ENCODE measurements at regions not wholly inside any gene's neighbourhood (a gene's known extent, or its start where the extent isn't known, plus 50 kb on each side); places are given as distances from the start of the nearest gene placed in this dataset.

GRCh38 chr13:72341904-72342303 is 385.5 kb downstream of the MZT1 start:
- DNase-seq (ENCODE audit: low spot score), result no peak

DNA sequence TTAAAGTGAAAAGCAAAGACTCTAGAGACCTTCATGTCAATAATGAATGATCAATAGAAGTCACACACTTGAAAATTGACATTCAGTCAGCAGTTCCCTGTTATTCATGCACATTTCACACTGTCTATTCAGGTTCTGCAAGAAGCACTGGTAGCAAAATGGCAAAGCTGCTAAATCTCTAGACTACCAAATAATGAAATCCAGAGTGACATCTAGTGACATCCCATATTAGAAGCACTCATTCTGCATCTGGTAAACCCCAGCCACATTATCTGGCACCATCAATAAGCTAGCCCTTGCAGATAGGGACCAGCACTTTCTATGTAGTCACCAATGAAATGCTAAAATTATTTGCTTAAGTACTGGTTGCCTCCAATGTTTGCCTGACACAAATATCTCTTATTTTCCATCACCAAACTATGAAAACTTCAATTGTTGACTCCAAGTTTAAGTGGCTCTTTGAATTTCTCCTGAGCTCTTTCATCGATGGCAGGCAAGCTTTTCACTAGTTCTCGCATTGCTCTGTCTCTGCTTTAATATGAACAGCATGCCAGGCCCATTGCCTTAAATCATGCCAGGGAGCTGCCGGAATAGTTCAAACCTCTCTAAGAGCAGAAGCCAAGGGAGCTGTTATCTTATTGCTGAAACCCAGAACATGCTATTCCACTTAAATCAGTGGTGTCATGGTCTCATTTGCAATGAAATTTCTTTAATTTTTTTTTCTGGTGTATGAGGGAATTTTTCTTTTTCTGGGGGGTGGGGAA is 409.9 kb downstream of the MZT1 start:
- DNase-seq (ENCODE audit: low spot score), result no peak

GRCh38 chr13:72316716-72317115 is 410.7 kb downstream of the MZT1 start:
- no peak for DNase-seq (ENCODE audit: low spot score)

DNA sequence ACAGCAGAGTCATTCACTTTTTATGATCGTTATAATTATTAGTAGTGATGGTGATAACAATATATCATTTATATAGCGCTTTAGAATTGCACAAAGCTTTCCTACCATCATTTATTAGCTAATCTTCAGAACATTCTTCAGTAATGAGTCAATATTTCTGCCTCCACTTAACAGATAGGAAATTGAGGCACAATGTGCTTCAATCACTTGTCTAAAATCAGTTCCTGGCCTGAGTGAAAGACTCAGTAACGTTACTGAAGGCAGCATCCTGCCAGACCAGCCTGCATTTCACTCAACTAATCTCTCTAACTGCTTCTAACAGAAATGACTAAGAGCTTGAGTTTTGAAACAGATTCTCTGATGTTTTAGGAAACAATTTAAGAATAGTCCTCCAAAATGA is 412.1 kb downstream of the MZT1 start:
- DNase-seq (ENCODE audit: low spot score), result no peak

DNA sequence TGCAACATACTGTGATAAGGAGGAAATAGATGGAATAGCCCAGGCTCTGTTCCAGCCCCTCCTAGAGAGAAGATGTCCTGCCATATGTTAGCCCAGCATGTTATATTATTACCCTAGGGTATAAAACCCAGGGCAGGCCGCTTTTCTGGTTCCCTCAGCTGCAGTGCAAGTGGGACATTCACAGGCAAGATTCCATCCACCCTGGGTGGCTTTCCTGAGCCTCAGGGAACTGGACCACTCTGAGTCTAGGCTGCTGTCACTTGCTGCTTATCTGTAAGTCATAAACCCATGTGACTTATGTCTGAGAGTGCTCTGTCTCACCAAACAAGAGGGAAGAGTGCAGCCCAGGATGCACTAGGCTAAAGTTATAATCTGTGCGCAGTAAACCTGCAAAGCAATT is 413.2 kb downstream of the MZT1 start:
- DNase-seq (ENCODE audit: low spot score), result no peak

GRCh38 chr13:72313546-72313945 is 413.9 kb downstream of the MZT1 start:
- no peak for DNase-seq (ENCODE audit: low spot score)

DNA sequence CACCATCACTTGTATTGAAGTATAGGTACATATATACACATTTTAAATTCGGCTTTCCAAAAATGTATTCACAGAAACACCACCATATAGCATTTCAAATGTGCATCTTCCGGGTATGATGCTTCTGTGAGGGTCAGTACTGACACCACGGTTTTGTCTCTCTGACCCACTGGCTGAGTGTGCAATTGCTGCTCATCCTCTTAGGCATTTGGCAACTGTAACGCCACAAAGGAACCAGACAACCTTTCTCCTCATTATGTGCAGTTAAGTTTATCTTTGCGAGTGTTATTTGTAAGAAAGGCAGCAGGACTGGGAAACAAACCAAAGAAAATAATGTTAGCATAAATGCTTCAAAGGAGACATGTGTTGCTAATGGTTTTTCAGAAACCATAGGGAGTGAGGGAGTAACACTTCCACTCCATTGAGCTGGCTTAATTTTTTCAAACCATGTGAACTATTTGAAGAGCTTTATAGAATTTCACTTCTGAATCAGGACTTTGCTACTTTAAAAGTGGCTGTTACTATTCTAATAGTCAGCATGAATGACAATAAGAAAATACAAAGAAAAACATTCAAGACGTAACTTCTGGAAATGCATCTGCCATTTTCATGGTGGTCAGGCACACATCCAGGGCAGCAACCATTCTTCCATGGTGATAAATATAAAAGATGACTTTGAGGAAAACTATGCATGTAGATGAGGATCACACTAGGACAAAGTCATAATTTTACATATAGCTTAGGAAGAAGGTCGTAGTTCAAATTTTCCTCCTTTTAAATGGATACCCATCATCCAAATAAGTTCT is 423.3 kb downstream of the MZT1 start:
- no peak for DNase-seq (ENCODE audit: low spot score)

DNA sequence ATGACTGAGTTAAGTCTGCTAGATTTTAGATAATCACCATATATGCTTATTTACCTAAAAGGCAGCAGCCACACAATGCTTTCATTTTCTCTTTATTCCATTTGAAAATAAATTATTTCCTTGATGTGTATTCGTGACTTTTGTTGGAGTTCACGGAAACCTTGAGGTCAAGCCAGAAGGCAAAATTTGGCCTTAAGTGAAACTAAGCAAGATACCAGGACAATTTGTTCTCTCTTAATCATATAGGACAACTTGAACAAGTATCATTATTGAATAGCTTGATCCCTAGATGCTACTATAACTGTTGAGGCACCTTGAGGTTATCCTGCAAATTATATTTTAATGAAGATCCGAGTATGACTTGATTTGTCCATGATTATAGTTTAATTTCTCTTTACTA is 429.2 kb upstream of the DACH1 start:
- no peak for DNase-seq (ENCODE audit: low spot score)

- DNase-seq (ENCODE audit: low spot score), result no peak
These were observed 428.1 kb upstream of the DACH1 start for GRCh38 chr13:72295153-72295552.

- DNase-seq (ENCODE audit: low spot score), result no peak
These were observed 426.2 kb upstream of the DACH1 start for GRCh38 chr13:72293206-72293605.

- DNase-seq (ENCODE audit: low spot score), result no peak
These were observed 424.1 kb upstream of the DACH1 start for GRCh38 chr13:72290962-72291681.

GRCh38 chr13:72286421-72286820 is 419.4 kb upstream of the DACH1 start:
- DNase-seq (ENCODE audit: low spot score), result no peak

- no peak for DNase-seq (ENCODE audit: low spot score)
These were observed 417.8 kb upstream of the DACH1 start for GRCh38 chr13:72284791-72285190.

DNA sequence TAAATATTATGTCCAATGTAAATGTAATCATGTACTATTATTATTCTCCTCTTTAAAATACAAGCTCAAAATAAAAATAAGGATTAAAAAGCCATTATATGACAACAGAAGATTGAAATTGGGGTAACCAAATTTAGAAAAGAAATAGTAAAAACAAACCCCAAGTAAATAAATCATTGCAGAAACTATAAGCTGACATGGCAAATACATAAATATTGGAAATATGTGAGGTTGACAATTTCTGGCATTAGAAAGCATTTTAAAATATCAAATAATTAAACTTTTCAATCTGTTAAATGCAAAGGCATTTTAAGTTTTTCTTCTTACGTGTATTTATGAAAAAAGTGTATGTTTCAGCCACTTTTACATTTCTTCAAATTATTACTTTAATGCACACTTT is 394.7 kb upstream of the DACH1 start:
- no peak for DNase-seq (ENCODE audit: low spot score)

DNA sequence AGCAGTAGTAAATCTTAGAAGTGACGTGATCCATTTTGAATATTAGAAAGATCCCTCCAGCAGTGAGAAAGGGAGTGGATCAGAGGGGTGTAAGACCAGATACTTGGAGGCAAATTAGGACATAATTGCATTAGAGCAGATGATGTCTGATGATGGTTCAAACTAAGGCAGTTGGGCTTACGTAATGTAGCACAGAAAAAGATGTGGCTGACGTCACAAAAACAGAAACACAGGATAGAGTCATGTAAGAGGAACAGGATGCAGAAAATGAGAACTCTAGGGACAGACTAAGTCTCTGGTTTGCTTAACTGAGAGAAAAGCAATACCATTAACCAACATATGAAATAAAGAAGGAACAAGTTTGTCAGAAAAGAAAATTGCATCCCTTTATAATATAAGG is 392.5 kb upstream of the DACH1 start:
- no peak for DNase-seq (ENCODE audit: low spot score)

DNA sequence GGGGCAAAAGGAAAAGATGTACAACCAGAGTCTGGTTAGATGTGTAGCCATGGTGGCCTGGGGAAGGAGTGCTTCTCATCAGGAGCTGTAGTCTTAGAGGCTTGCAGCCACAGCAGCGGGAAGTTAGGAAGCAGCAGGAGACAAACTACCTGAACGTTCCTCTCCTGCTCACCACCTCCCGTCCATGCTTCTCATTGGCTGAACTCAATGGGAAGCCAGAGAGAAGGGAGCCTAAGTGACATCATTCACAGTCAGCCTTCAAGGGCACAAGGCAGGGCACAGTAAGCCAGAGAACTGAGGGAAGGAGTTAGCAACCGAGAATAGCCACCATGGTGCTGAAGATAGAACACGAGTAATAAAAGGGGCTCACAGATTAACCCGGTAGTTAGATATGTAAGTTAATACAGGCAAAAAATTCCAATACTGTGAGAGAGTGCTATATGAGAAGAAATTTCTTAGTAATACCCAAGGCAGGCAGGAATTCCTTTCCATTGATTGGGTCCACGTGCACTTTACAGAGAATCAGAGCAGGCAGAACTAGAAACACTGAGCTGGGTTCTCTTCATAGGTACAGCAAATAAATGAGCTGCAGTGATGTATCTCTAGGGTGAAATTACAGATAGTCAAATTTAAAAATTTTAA is 391.5 kb upstream of the DACH1 start:
- no peak for DNase-seq (ENCODE audit: low spot score)

DNA sequence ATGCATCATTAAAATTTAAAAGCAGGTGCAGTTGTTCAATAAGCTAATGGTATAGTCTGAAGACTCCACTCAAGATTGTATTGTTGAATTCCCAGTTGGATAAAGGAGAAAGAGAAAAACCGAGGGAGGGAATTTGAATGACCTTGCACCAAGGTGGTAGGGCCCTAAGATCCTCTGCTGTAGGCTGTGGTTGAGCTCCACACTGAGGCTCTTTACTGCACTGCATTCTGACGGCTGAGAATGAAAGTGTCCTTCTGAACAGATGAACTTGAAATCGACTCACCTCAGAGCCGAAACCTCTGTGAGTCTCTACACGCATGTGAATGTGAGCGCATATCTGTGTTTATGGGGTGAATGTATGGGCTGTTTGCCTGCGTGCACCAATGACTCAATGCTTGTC is 388.9 kb upstream of the DACH1 start:
- DNase-seq (ENCODE audit: low spot score), result no peak

GRCh38 chr13:72253754-72254153 is 386.8 kb upstream of the DACH1 start:
- DNase-seq (ENCODE audit: low spot score), result no peak

GRCh38 chr13:72246396-72246795 is 379.4 kb upstream of the DACH1 start:
- no peak for DNase-seq (ENCODE audit: low spot score)

DNA sequence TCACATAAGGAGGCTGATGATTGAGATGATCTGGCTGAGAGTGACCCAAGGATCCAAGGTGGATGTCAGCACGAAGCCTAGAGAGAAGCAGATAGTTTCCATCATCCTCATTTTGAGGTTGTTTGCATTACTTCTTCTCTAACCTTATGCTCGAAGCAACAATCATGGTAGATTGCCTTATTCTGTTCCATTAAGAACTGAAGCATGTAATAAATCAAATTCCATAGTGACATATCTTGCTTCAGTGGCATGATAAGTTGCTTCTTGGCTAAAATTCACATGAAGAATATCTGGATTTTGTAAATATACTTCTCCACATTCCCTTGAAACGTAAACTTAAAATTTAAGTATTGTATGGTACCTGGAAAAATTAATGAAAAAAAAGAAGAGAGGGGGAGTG is 377.8 kb upstream of the DACH1 start:
- DNase-seq (ENCODE audit: low spot score), result no peak

GRCh38 chr13:72230131-72230530 is 363.1 kb upstream of the DACH1 start:
- DNase-seq (ENCODE audit: low spot score), result no peak

DNA sequence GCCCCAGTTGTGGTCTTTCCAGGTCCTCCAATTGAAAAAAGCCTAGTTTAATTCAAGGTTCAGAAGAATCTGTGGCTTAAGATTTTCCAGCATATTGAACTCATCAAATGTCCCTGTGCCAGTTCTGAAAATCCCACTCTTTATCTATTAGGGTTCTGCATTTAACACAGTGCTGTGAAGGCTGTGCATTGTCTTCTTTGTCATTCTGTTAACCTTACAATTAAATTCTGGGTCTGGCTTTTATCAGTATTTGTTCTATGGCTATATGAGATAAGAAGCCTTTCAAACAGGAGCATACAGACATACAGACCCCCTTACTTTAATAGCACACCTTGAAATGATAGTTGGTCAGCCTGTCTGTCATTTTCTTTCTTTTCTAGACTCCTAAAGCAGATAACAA is 362.1 kb upstream of the DACH1 start:
- DNase-seq (ENCODE audit: low spot score), result no peak
